ENCODE measurements at regions not wholly inside any gene's neighbourhood (a gene's known extent, or its start where the extent isn't known, plus 50 kb on each side); places are given as distances from the start of the nearest gene placed in this dataset.
A peak's percentile ranks its signal among the peaks of the same experiment; 100 is the strongest.

- peak; percentile 51 to 68 (median 65) for TF ChIP-seq CTCF (optimal IDR thresholded peaks at IDR 0.05 in 1 of 3, IDR thresholded peaks at IDR 0.05 in 1 of 3, conservative IDR thresholded peaks at IDR 0.05 in 1 of 3; ENCODE audit: extremely low read depth in 1 of 3, insufficient read depth in 2 of 3, low read length in 3 of 3)
- TF ChIP-seq EZH2 (IDR thresholded peaks at IDR 0.05; ENCODE audit: low read length): no peak
Observed at GRCh38 chr7:142485617-142486226, 227.9 kb upstream of the PRSS58 start.
